A673 (cell line): ENCODE measurements at regions not wholly inside any gene's neighbourhood (a gene's known extent, or its start where the extent isn't known, plus 50 kb on each side); places are given as distances from the start of the nearest gene placed in this dataset.

Experiments used
- EZH2 ChIP-seq: fragments of 200-600 bp; sonication (generic); IDR thresholded peaks from 2 replicates; pipeline ENCODE4 v1.6.1; 2017; ENCODE audit warnings: borderline replicate concordance, low read depth, mild to moderate bottlenecking, mixed read lengths, antibody characterized with exemption, low read length; ENCODE audit not compliant: poor library complexity, severe bottlenecking
- TF ChIP-seq, protein P1 (sequence below): fragments of 300-800, 200-600 bp; sonication (generic); conservative IDR thresholded peaks from 2 replicates; pipeline ENCODE4 v1.5.1; 2017; ENCODE audit warnings: low read depth, mild to moderate bottlenecking, antibody characterized with exemption, low read length, moderate library complexity, mixed read lengths

DNA sequence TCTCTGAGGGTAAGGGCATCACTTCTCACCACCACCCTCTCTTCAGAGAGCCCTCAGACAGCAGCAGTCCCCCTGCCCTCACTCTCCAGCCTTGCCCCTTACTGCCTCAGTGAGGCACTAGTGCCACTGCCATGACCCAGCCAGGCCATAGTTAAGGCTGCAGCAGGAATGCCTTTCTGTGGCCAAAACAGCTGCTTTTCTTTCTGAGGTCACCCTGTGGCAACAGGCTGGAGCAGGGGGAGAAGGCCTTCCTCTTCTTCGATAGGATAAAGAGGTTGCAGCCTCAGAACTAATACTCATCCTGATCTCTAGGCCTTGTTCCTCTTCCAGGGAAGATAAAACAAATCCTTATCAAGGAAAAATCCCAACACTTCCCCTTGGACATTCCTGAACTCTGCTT is 56.8 kb upstream of the ECI2 start:
- TF ChIP-seq, protein P1, sequence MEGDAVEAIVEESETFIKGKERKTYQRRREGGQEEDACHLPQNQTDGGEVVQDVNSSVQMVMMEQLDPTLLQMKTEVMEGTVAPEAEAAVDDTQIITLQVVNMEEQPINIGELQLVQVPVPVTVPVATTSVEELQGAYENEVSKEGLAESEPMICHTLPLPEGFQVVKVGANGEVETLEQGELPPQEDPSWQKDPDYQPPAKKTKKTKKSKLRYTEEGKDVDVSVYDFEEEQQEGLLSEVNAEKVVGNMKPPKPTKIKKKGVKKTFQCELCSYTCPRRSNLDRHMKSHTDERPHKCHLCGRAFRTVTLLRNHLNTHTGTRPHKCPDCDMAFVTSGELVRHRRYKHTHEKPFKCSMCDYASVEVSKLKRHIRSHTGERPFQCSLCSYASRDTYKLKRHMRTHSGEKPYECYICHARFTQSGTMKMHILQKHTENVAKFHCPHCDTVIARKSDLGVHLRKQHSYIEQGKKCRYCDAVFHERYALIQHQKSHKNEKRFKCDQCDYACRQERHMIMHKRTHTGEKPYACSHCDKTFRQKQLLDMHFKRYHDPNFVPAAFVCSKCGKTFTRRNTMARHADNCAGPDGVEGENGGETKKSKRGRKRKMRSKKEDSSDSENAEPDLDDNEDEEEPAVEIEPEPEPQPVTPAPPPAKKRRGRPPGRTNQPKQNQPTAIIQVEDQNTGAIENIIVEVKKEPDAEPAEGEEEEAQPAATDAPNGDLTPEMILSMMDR = no peak
- TF ChIP-seq EZH2 = no peak
